ENCODE measurements at regions not wholly inside any gene's neighbourhood (a gene's known extent, or its start where the extent isn't known, plus 50 kb on each side); places are given as distances from the start of the nearest gene placed in this dataset.

GRCh38 chr11:19607656-19608360 is 104.8 kb upstream of the NAV2 start:
- Histone ChIP-seq H4K20me1 (ENCODE audit: insufficient read depth) (no peaks in the 10 kb centered on the region), H3K9ac (ENCODE audit: low read length) (no peak overlapping the region), H3K27ac (ENCODE audit: low read length) (no peak overlapping the region), H3F3A (ENCODE audit: insufficient read depth, low read length, poor library complexity, severe bottlenecking) (no peaks in the 10 kb centered on the region), H3K27me3 (ENCODE audit: insufficient read depth, low read depth, low read length) (no peaks in the 10 kb centered on the region), H3K36me3 (ENCODE audit: insufficient read depth, low read length) (no peaks in the 10 kb centered on the region), H3K9me3 (ENCODE audit: low read length) (peaks cover 2% of the 10 kb centered on the region), H2AFZ (ENCODE audit: low read depth, low read length) (no peak overlapping the region), H3K9me2 (ENCODE audit: insufficient read depth, low read length) (no peaks in the 10 kb centered on the region), H3K4me3 (ENCODE audit: low read length) (no peak overlapping the region), H3K79me2 (replicated peaks; ENCODE audit: insufficient read depth, low read length) (no peaks in the 10 kb centered on the region), H3K4me2 (ENCODE audit: low read length) (no peak overlapping the region)
- TF ChIP-seq EZH2 (IDR thresholded peaks at IDR 0.05; ENCODE audit: borderline replicate concordance, insufficient read depth, low read length, poor library complexity, severe bottlenecking) (no peak), REST (IDR thresholded peaks at IDR 0.05; ENCODE audit: borderline replicate concordance) (no peak), RAD21 (conservative IDR thresholded peaks at IDR 0.05) (no peak), TAF1 (IDR thresholded peaks at IDR 0.05; ENCODE audit: low read depth) (no peak)

- Histone ChIP-seq H3K4me3 (ENCODE audit: low read length) (no peak overlapping the region), H3K9ac (ENCODE audit: low read length) (no peak overlapping the region), H3F3A (ENCODE audit: insufficient read depth, low read length, poor library complexity, severe bottlenecking) (no peaks in the 10 kb centered on the region), H3K36me3 (ENCODE audit: insufficient read depth, low read length) (no peaks in the 10 kb centered on the region), H3K4me2 (ENCODE audit: low read length) (no peak overlapping the region), H4K20me1 (ENCODE audit: insufficient read depth) (no peaks in the 10 kb centered on the region), H3K9me3 (ENCODE audit: low read length) (peaks cover 2% of the 10 kb centered on the region), H3K27ac (ENCODE audit: low read length) (no peak overlapping the region), H2AFZ (ENCODE audit: low read depth, low read length) (no peak overlapping the region), H3K9me2 (ENCODE audit: insufficient read depth, low read length) (no peaks in the 10 kb centered on the region), H3K27me3 (ENCODE audit: insufficient read depth, low read depth, low read length) (no peaks in the 10 kb centered on the region), H3K79me2 (replicated peaks; ENCODE audit: insufficient read depth, low read length) (no peaks in the 10 kb centered on the region)
- TF ChIP-seq MXI1 (conservative IDR thresholded peaks at IDR 0.05; ENCODE audit: poor library complexity, severe bottlenecking) = no peak
- no peak for TF ChIP-seq TAF1 (IDR thresholded peaks at IDR 0.05; ENCODE audit: low read depth)
- no peak for TF ChIP-seq CTCF (IDR thresholded peaks at IDR 0.05; ENCODE audit: poor library complexity, severe bottlenecking)
- no peak for TF ChIP-seq EZH2 (IDR thresholded peaks at IDR 0.05; ENCODE audit: borderline replicate concordance, insufficient read depth, low read length, poor library complexity, severe bottlenecking)
- no peak for TF ChIP-seq SMC3 (conservative IDR thresholded peaks at IDR 0.05; ENCODE audit: poor library complexity)
- no peak for TF ChIP-seq EP300 (conservative IDR thresholded peaks at IDR 0.05; ENCODE audit: poor library complexity, severe bottlenecking)
- TF ChIP-seq RAD21 (conservative IDR thresholded peaks at IDR 0.05) = no peak
- no peak for TF ChIP-seq POLR2AphosphoS5 (IDR thresholded peaks at IDR 0.05)
Measured at GRCh38 chr11:19606856-19607655, 105.6 kb upstream of the NAV2 start.

Measured in neural cell (in vitro differentiated cells).